ENCODE measurements at regions not wholly inside any gene's neighbourhood (a gene's known extent, or its start where the extent isn't known, plus 50 kb on each side); places are given as distances from the start of the nearest gene placed in this dataset.

DNA sequence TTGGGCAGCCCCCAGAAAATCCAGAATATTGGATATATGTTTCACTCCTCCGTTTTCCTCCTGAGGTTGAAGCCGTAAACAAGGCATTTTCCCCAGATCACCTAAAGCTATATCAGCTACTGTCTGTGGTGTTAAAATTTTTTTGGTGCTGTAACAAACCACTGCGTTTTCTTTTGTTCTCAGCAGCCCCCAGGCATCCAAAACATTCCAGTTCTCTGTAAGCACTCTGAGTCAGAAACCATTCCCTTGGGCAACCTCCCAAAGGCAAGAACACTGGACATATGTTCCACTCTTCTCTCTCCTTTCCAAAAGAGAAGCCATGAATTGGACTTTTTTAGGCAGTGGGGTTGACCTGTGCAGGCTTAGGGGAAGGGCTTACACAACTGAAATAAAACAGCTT lies 310.9 kb downstream of the MID1IP1 start:
- FAIRE-seq (no peak), DNase-seq (ENCODE audit: extremely low spot score, insufficient read length, low read depth) (no peak)

DNA sequence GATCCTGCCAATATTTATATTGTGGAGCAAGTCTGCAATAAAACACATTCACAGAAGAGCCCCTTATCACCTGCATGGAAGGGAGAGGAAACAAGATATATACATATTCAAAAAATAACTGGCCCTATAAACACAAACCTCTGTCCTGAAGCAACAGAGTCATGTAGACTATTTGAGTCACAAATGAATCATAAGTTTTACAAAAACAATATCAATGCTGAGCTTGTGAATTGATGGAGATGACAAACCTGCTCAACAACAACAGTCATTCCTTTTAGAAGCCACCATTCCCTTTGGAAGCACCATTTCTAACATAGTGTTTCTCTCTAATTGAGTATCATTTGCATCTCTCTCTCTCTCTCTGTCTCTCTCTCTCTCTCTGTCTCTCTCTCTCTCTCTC lies 313.9 kb downstream of the MID1IP1 start:
- DNase-seq (ENCODE audit: extremely low spot score, insufficient read length, low read depth) = no peak
- FAIRE-seq = no peak

DNA sequence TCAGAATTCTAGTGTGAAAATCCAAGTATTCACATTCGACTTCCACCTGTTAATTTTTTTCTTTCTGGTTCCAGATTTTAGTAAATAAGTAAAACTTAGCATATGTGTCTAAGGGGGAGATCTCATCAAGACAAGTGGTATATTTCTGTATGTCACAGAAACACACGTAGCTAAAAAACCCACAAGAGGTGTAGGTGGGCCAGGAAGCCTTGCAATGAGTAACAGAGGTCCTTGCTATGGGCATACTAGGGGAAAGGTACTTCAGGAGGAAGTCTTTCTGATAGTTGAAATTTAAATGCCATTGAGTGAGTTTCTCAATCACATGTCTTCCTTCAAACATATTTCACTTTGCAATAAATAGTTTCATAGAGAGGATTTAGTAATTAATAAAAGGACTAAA lies 315.8 kb downstream of the MID1IP1 start:
- no peak for DNase-seq (ENCODE audit: extremely low spot score, insufficient read length, low read depth)
- FAIRE-seq = peak; percentile 53

- FAIRE-seq (no peak), DNase-seq (ENCODE audit: extremely low spot score, insufficient read length, low read depth) (no peak)
Measured at GRCh38 chrX:39121903-39122302, 320.6 kb downstream of the MID1IP1 start.

DNA sequence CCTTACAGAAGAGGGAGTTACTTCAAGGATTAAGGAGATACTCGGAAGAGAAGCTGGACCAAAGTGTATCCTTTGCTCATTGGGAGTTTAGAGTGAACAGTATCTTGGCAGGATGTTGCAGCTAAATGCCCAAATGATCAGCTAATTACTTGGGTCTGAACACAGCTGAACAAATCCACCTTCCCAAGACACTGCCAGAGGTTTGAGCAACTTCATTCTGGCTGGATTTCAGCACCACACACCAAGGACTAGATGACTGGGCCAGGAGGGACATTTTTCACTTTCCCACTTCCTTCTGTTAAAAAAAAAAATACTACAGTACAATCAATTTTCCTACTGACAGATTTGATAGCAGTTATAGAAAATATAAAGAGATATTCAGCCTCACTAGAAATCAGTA lies 324.6 kb downstream of the MID1IP1 start:
- FAIRE-seq (no peak), DNase-seq (ENCODE audit: extremely low spot score, insufficient read length, low read depth) (no peak)

DNA sequence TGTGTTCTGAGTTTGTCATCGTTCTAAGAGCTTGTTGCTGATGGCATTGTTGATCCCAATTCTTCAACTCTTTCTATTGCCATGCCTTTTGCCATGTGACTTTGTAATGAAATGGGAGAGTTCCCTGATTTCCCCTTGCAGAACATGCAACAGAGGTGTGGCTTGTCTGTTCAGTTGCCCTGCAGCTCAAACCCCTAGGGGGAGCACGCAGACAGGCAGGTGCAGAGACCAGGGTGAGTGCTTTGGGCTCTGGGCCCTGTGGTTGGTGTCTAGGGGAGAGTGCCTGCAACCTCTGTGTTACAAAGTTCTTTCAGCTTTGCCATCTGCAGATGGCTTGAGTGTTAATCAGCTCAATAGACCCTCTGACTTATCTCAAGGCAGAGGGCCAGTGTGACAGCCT lies 332.7 kb downstream of the MID1IP1 start:
- peak; percentile 80 for FAIRE-seq
- DNase-seq (ENCODE audit: extremely low spot score, insufficient read length, low read depth) = no peak

DNA sequence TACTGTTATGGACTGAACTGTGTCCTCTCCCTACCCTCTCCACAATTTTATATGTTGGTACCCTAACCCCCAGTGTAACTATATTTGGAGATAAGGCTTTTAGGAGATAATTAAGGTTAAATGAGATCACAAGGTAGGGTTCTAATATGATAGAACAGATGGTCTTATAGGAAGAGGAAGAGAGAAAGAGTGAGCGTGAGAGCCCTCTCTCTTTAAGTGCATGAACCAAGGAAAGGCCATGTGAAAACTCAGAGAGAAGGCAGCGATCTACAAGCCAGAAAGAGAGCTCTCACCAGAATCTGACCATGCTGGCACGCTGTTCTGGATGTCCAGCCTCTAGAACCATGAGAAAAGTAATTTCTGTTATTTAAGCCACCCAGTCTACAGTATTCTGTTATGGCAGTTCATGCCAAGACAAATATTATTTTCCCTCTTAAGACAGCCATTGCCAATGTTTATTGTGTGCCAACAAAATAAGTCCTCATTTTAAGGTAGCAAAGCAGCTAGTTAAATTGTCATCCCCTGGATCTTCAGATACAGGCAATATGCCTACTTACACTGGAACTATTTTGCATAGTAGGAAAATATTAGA lies 336.2 kb downstream of the MID1IP1 start:
- FAIRE-seq (no peak), DNase-seq (ENCODE audit: extremely low spot score, insufficient read length, low read depth) (no peak)

- FAIRE-seq = no peak
- DNase-seq (ENCODE audit: extremely low spot score, insufficient read length, low read depth) = no peak
Measured at GRCh38 chrX:39140581-39140980, 339.3 kb downstream of the MID1IP1 start.

GRCh38 chrX:39144323-39144722 lies 343.1 kb downstream of the MID1IP1 start:
- no peak for FAIRE-seq
- no peak for DNase-seq (ENCODE audit: extremely low spot score, insufficient read length, low read depth)

DNA sequence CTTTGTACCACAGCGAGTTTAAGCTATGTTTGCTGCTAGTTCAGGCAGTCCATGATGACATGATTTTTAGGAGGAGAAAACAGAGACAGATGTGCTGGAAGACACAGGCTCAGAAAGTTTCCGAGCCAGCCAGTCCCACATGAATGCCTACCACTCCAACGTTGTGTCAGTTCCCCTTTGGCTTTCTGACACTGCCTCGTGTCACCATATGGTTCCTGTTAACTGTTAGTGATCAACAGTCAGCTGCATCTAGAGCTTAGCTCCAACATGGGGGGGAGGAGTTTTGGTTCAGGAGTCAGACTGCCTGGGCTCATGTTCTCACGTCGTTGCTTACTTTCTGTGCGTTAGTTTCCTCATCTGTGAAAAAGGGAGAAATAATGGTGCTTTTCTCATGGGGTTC lies 343.7 kb downstream of the MID1IP1 start:
- no peak for DNase-seq (ENCODE audit: extremely low spot score, insufficient read length, low read depth)
- peak; percentile 98 for FAIRE-seq

DNA sequence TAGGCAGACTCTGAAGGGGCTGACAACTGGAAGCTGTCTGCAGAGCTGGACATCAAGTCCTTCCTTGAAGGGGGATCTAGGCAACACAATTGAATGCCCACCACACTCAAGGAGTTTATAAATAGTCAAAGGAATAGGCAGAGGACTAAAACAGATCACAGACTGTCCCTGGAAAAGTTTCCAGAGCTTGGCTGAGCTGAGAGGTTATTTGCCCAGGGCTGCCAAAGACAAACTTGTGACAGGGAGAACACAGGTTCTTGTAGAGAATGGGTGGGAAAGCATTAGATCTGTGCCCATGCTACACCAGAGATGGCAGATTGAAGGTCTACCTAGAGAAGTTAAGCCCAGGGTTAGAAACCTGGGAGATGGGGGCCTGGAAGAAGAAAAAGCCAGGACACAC lies 344.6 kb downstream of the MID1IP1 start:
- FAIRE-seq = no peak

DNA sequence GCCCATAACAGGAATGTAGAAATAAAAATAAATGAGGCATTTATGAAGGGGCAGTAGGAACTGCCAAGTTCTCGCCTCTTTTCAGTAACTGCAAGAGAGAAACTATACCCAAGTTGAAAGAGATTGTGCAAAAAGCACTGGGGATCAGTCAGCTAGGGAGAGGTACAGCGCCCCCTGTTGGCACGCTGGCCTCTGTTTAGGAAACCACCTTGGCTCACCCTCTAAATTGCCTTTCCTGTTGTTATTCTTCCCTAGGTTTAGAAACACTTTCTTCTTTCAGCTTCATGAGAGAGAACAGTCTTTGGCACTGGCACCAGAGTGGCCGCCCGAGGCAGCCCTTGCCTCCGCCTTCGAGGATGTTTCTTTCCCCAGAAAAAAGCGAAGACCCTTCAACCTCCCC lies 348.5 kb downstream of the MID1IP1 start:
- FAIRE-seq (peak; percentile 72), DNase-seq (ENCODE audit: extremely low spot score, insufficient read length, low read depth) (no peak)

More for the DNA sequence above, 344.6 kb downstream of the MID1IP1 start:
- no peak for DNase-seq (ENCODE audit: extremely low spot score, insufficient read length, low read depth)

DNA sequence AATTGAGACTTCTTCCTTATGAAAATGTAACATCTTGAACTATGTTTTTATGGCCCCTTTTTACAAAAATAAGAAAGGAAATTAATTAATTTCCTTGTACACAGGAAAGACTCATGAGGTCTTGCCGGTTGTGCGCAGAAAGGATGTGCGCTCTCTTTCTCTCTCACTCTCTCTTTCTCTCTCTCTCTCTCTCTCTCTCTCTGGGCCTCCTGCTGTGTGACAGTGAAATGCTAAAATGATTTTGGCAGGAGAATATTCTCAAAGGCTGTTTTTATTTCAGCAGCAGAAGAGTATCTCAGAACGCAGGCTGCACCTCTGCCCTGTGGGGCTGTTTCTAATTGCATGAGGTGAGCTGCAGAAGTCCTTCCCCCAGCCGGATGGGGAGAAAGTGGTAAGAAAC lies 349.0 kb downstream of the MID1IP1 start:
- DNase-seq (ENCODE audit: extremely low spot score, insufficient read length, low read depth) = no peak
- FAIRE-seq = no peak

GRCh38 chrX:39150621-39151020 lies 349.4 kb downstream of the MID1IP1 start:
- DNase-seq (ENCODE audit: extremely low spot score, insufficient read length, low read depth) = no peak
- peak; percentile 36 for FAIRE-seq

- FAIRE-seq (no peak), DNase-seq (ENCODE audit: extremely low spot score, insufficient read length, low read depth) (no peak)
Measured at GRCh38 chrX:39152106-39152649, 350.9 kb downstream of the MID1IP1 start.

DNA sequence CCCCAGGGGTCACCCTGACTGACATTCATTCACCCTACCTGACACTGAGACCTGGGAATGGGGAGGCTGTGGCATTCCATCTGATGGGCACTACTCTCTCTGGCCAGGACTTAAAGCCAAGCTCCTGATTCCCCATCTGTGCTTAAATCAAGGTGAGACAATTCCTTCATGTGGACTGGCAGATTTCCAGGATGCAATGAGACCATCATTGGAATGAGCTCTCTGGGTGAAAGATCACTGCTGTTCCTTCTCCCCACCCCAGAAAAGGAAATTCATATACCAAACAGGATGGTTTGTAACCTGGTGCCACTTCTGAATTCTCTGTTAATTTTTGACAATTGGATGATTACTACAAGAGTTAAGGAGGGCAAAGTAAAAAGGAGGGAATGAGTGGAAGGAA lies 354.8 kb downstream of the MID1IP1 start:
- FAIRE-seq (no peak), DNase-seq (ENCODE audit: extremely low spot score, insufficient read length, low read depth) (no peak)

GRCh38 chrX:39157006-39157405 lies 355.7 kb downstream of the MID1IP1 start:
- FAIRE-seq (no peak), DNase-seq (ENCODE audit: extremely low spot score, insufficient read length, low read depth) (no peak)

GRCh38 chrX:39157796-39158195 lies 356.5 kb downstream of the MID1IP1 start:
- FAIRE-seq (no peak), DNase-seq (ENCODE audit: extremely low spot score, insufficient read length, low read depth) (no peak)

DNA sequence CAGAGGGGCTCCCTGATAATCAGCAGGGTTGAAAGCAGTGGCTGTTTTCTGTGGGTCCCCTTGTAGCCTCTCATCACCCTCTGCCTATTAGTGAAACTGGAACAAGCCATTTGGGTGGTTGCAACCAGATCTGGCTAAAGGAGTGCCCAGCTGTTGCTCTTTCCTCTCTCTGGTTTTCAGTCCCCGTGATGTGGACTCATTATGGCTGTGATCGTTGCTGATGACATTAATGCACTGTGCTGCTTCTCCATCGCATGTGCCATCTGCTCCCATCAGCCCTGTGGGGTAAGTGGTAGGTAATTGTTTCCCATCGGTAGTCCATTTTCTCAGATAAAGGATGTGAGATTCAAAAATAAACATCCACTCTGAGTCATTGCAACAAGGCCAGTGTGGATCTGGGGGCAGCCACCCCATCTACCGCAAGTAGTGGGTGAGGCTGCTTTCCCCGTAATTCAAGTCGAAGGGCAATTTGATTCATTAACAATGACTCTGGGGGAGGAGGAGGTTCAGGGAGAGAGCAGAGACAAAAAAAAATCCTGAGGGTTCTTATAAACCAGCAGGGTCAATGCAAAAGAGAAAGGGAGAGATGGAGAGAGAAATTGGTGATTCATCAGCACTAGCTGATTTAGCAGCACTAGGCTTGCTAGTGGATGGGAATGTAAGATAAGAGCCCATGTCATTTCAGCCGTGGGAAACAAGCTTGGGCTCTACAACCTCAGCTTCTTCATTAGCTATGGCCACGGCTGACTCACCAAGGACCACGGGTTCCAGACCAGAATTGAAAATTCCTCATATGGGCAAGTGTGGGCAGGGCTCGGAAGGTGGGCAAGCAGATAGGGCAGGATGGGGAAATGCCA lies 357.8 kb downstream of the MID1IP1 start:
- peak; percentile 69 for FAIRE-seq

GRCh38 chrX:39159921-39160507 lies 358.8 kb downstream of the MID1IP1 start:
- no peak for DNase-seq (ENCODE audit: extremely low spot score, insufficient read length, low read depth)
- FAIRE-seq = peak; percentile 9

More for the DNA sequence above, 357.8 kb downstream of the MID1IP1 start:
- no peak for DNase-seq (ENCODE audit: extremely low spot score, insufficient read length, low read depth)
